Osteoblast (primary cell): ENCODE measurements at regions not wholly inside any gene's neighbourhood (a gene's known extent, or its start where the extent isn't known, plus 50 kb on each side); places are given as distances from the start of the nearest gene placed in this dataset.

Experiments used
- DNase-seq: peaks from one replicate; pipeline ENCODE4 v3.0.0; 2011; ENCODE audit warnings: low spot score, mixed read lengths; ENCODE audit not compliant: insufficient read length; ENCODE audit errors: missing footprints
- H2AFZ ChIP-seq: 2 replicates; pipeline ENCODE4 v1.6.0; 2011; ENCODE audit warnings: mild to moderate bottlenecking, low read length
- H3K27ac ChIP-seq: 2 replicates; pipeline ENCODE4 v1.5.1; 2011; ENCODE audit warnings: mild to moderate bottlenecking, low read depth, low read length, moderate library complexity
- H3K27me3 ChIP-seq: 2 replicates; pipeline ENCODE4 v1.6.0; 2012; ENCODE audit warnings: mild to moderate bottlenecking, control low read depth, inconsistent platforms, low read length, moderate library complexity; ENCODE audit not compliant: insufficient read depth
- H3K36me3 ChIP-seq: 2 replicates; pipeline ENCODE4 v1.5.1; 2011; ENCODE audit warnings: mild to moderate bottlenecking, low read length, control low read depth, moderate library complexity; ENCODE audit not compliant: insufficient read depth
- H3K4me1 ChIP-seq: 2 replicates; pipeline ENCODE4 v1.5.1; 2011; ENCODE audit warnings: mild to moderate bottlenecking, low read length, control low read depth, moderate library complexity; ENCODE audit not compliant: insufficient read depth
- H3K4me2 ChIP-seq: 2 replicates; pipeline ENCODE4 v1.6.0; 2011; ENCODE audit warnings: mild to moderate bottlenecking, low read length; ENCODE audit not compliant: insufficient read depth
- H3K4me3 ChIP-seq: fragments of 200-600 bp; sonication (generic); 3 replicates; pipeline ENCODE4 v1.5.1; 2012; ENCODE audit warnings: mild to moderate bottlenecking, low read length, inconsistent platforms; ENCODE audit not compliant: insufficient read depth
- H3K79me2 ChIP-seq: 2 replicates; pipeline ENCODE4 v1.6.0; 2012; ENCODE audit warnings: mild to moderate bottlenecking, low read length, control low read depth, inconsistent platforms; ENCODE audit not compliant: insufficient read depth
- H3K9me3 ChIP-seq: 2 replicates; pipeline ENCODE4 v1.5.1; 2011; ENCODE audit warnings: low read depth, low read length, control low read depth
- H4K20me1 ChIP-seq: 2 replicates; pipeline ENCODE4 v1.6.0; 2012; ENCODE audit warnings: mild to moderate bottlenecking, low read length, control low read depth; ENCODE audit not compliant: insufficient read depth
- TF ChIP-seq, protein P1 (sequence below): IDR thresholded peaks from 2 replicates; pipeline ENCODE4 v1.5.1; 2011; ENCODE audit warnings: mild to moderate bottlenecking, low read depth, low read length, moderate library complexity; ENCODE audit errors: extremely low read depth

DNA sequence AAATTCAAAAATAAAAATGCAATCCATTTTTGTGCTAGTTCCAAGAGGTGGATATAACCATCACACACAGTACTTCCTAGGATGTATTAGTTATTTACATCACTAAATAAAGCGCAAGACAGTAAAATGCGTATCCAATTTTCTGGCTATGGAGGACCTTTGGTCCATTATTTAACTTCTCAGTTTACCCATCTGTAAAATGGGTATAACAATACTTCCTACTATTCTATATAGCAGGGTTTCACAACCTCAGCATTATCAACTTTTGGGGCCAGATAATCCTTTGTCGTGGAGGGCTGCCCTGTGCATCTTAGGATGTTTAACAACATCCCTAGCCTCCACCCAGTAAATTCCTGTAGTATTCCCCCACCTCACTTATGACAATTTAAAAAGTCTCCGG lies 275.1 kb upstream of the PKDCC start:
- H3K27ac ChIP-seq, result no peak overlapping the region
- H3K9me3 ChIP-seq, result no peaks in the 10 kb centered on the region
- peaks cover 8% of the 10 kb centered on the region for H3K27me3 ChIP-seq
- no peaks in the 10 kb centered on the region for H3K79me2 ChIP-seq
- no peak overlapping the region for H3K4me2 ChIP-seq
- H3K4me1 ChIP-seq, result no peaks in the 10 kb centered on the region
- no peaks in the 10 kb centered on the region for H3K36me3 ChIP-seq
- no peak overlapping the region for H2AFZ ChIP-seq
- H4K20me1 ChIP-seq, result no peaks in the 10 kb centered on the region
- DNase-seq, result no peak
- no peak overlapping the region for H3K4me3 ChIP-seq
- TF ChIP-seq, protein P1, sequence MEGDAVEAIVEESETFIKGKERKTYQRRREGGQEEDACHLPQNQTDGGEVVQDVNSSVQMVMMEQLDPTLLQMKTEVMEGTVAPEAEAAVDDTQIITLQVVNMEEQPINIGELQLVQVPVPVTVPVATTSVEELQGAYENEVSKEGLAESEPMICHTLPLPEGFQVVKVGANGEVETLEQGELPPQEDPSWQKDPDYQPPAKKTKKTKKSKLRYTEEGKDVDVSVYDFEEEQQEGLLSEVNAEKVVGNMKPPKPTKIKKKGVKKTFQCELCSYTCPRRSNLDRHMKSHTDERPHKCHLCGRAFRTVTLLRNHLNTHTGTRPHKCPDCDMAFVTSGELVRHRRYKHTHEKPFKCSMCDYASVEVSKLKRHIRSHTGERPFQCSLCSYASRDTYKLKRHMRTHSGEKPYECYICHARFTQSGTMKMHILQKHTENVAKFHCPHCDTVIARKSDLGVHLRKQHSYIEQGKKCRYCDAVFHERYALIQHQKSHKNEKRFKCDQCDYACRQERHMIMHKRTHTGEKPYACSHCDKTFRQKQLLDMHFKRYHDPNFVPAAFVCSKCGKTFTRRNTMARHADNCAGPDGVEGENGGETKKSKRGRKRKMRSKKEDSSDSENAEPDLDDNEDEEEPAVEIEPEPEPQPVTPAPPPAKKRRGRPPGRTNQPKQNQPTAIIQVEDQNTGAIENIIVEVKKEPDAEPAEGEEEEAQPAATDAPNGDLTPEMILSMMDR, result no peak

DNA sequence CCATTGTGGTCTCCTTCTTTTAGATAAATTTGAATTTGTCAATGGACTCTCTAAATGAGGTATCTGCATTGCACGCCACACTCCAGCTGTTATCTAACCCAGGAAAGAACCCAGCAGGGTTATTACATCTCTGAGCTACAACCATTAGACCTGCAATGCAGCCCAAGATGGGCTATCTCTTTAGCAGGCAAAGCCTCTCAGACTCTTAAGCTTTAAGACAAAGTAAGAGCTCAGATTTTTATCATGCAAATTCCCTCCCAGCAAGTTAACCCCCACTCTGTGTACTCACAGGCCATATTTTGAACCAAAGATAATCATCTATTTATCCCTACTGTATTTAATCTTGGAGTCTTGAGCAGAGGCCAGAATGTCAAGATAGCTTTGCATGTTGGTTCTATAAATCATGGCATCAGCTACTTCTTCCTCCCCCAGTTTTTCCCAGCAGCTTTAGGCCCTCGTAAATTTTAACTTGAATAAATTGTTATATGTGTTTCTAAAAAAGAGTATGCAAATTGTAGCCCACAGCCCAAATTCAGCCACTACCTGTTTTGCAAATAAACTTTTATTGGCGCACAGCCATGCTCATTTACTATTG lies 273.7 kb upstream of the PKDCC start:
- no peak overlapping the region for H3K27ac ChIP-seq
- H3K9me3 ChIP-seq, result no peaks in the 10 kb centered on the region
- TF ChIP-seq, protein P1, result no peak
- H4K20me1 ChIP-seq, result no peaks in the 10 kb centered on the region
- no peak overlapping the region for H3K4me3 ChIP-seq
- H3K27me3 ChIP-seq, result peaks cover 14% of the 10 kb centered on the region
- H3K79me2 ChIP-seq, result no peaks in the 10 kb centered on the region
- no peak for DNase-seq
- H3K36me3 ChIP-seq, result no peaks in the 10 kb centered on the region
- H3K4me2 ChIP-seq, result no peak overlapping the region
- no peaks in the 10 kb centered on the region for H3K4me1 ChIP-seq
- no peak overlapping the region for H2AFZ ChIP-seq

DNA sequence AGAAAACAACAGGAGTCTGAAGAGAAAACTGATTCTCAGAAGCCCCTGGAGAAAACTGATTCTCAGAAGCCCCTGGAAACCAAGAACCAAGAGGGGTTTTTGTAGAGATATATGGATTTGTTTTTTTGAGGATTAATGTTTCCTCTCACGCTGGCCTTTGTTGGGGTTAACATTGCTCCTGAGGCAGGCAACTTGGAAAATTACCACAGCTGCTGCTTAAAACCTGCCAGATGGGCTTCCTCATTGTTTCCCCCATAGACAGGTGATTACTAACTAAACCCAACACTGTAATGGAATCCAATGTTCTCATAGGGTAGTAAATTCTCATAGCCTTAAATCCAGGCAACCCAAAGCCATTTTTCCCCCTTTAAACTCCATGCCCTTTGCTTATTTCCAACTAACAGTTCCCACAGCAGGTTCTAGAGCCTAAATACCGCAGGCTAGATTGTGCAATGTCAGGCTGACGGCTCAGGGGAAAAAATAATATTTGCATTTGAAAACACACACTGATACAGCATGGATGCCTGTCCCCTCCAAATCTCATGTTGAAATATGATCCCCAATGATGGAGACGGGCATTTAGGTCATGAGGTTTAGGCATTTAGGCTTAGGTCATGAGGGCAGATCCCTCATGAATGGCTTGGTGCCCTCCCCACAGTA lies 272.3 kb upstream of the PKDCC start:
- H3K4me2 ChIP-seq, result no peak overlapping the region
- no peaks in the 10 kb centered on the region for H3K4me1 ChIP-seq
- no peak for DNase-seq
- H3K4me3 ChIP-seq, result no peak overlapping the region
- H3K9me3 ChIP-seq, result no peaks in the 10 kb centered on the region
- H3K79me2 ChIP-seq, result no peaks in the 10 kb centered on the region
- TF ChIP-seq, protein P1, result no peak
- H4K20me1 ChIP-seq, result no peaks in the 10 kb centered on the region
- no peak overlapping the region for H3K27ac ChIP-seq
- H3K36me3 ChIP-seq, result no peaks in the 10 kb centered on the region
- no peak overlapping the region for H2AFZ ChIP-seq
- peaks cover 6% of the 10 kb centered on the region for H3K27me3 ChIP-seq

DNA sequence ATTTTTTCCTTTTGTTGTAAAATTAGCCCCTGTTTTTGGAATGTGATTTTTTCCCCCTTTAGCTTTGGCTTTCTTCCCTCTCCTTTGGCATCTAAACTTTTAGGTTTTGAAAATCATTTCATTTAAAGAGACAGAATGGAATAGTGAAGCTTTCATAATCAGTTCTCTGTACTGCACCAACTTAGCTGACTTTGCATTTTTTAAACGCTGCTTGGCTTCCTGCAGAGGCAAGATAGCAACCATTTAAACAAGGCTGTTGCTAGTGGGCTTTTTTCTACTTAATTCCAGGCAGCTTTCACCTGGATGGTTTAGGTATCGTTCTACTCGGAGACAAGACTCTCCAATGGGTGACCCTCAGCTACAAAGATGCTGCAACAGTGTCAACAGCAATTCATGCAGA lies 267.9 kb upstream of the PKDCC start:
- Histone ChIP-seq H3K27ac (no peak overlapping the region), H2AFZ (no peak overlapping the region), H4K20me1 (no peaks in the 10 kb centered on the region), H3K27me3 (peaks cover 6% of the 10 kb centered on the region), H3K9me3 (no peaks in the 10 kb centered on the region), H3K36me3 (no peaks in the 10 kb centered on the region), H3K4me2 (no peak overlapping the region), H3K4me3 (no peak overlapping the region), H3K79me2 (no peaks in the 10 kb centered on the region), H3K4me1 (no peaks in the 10 kb centered on the region)
- TF ChIP-seq, protein P1, result no peak
- DNase-seq, result no peak
